HepG2 (cell line): ENCODE measurements at regions not wholly inside any gene's neighbourhood (a gene's known extent, or its start where the extent isn't known, plus 50 kb on each side); places are given as distances from the start of the nearest gene placed in this dataset.

Source experiments
- CTCF ChIP-seq: sonication (generic); formaldehyde crosslinking; IDR thresholded peaks from 2 replicates; pipeline ENCODE4 v1.5.0; 2020; ENCODE audit warnings: mild to moderate bottlenecking, missing genetic modification reagents, moderate library complexity
- IRF2 ChIP-seq: IDR thresholded peaks from 2 replicates; pipeline ENCODE4 v1.6.1; 2018; ENCODE audit warnings: missing genetic modification reagents, missing compliant biosample characterization
- POLR2AphosphoS5 ChIP-seq: IDR thresholded peaks from 2 replicates; pipeline ENCODE4 v1.6.1; 2012; ENCODE audit warnings: low read depth, low read length
- ZFP90 ChIP-seq: sonication (generic); formaldehyde crosslinking; IDR thresholded peaks from 2 replicates; pipeline ENCODE4 v1.8.0; 2022; ENCODE audit warnings: missing genetic modification reagents, mild to moderate bottlenecking, inconsistent platforms, borderline replicate concordance
- TF ChIP-seq, protein P1 (sequence below): IDR thresholded peaks from 2 replicates; pipeline ENCODE4 v1.6.1; 2016
- TF ChIP-seq, protein P2 (sequence below): sonication (generic); formaldehyde crosslinking; IDR thresholded peaks from 2 replicates; pipeline ENCODE4 v1.5.1; 2020; ENCODE audit warnings: mild to moderate bottlenecking, moderate library complexity, missing genetic modification reagents

DNA sequence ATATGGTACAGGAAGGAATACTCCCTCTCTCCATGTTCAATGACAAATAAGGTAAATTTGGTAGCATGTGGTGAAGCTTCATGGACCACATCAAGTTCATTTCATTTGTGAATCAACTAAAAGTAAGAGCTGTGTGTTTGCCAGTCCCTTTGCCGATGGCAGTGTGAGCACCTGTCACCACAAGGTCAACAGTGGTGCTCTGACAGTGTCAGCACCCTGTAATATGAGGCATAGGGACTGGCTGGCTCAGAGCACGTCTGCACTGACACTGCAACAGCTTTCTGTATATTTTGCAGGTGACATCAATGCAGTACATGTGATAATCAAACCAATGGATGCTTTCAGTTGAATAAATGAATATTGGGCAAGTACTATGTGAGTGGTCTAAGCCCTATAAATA, 852.4 kb downstream of the TUSC7 start:
- TF ChIP-seq POLR2AphosphoS5 (no peak), ZFP90 (CRISPR knock-in tag) (no peak), CTCF (CRISPR knock-in tag) (no peak), IRF2 (CRISPR knock-in tag) (no peak)
- TF ChIP-seq, protein P1, sequence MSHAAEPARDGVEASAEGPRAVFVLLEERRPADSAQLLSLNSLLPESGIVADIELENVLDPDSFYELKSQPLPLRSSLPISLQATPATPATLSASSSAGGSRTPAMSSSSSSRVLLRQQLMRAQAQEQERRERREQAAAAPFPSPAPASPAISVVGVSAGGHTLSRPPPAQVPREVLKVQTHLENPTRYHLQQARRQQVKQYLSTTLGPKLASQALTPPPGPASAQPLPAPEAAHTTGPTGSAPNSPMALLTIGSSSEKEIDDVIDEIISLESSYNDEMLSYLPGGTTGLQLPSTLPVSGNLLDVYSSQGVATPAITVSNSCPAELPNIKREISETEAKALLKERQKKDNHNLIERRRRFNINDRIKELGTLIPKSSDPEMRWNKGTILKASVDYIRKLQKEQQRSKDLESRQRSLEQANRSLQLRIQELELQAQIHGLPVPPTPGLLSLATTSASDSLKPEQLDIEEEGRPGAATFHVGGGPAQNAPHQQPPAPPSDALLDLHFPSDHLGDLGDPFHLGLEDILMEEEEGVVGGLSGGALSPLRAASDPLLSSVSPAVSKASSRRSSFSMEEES (CRISPR knock-in tag): no peak
- TF ChIP-seq, protein P2, sequence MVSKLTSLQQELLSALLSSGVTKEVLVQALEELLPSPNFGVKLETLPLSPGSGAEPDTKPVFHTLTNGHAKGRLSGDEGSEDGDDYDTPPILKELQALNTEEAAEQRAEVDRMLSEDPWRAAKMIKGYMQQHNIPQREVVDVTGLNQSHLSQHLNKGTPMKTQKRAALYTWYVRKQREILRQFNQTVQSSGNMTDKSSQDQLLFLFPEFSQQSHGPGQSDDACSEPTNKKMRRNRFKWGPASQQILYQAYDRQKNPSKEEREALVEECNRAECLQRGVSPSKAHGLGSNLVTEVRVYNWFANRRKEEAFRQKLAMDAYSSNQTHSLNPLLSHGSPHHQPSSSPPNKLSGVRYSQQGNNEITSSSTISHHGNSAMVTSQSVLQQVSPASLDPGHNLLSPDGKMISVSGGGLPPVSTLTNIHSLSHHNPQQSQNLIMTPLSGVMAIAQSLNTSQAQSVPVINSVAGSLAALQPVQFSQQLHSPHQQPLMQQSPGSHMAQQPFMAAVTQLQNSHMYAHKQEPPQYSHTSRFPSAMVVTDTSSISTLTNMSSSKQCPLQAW (CRISPR knock-in tag): no peak
